Uterus (tissue), 2 donors: ENCODE measurements at regions not wholly inside any gene's neighbourhood (a gene's known extent, or its start where the extent isn't known, plus 50 kb on each side); places are given as distances from the start of the nearest gene placed in this dataset.

Source experiments
- CTCF ChIP-seq, 4 experiments: fragments of 200-600 bp in 2 of 4; fragments of 450-650 bp in 2 of 4; sonication (generic) in 2 of 4; IDR thresholded peaks; one replicate each; pipeline ENCODE4 v1.5.1; 2016 to 2019; ENCODE audit warnings: antibody characterized with exemption in 4 of 4, mild to moderate bottlenecking in 2 of 4, moderate library complexity in 1 of 4
- POLR2A ChIP-seq, 2 donors: fragments of 450-650 bp; IDR thresholded peaks; one replicate each; pipeline ENCODE4 v1.6.1; 2016; ENCODE audit warnings: antibody characterized with exemption in 2 of 2, mild to moderate bottlenecking in 1 of 2, moderate library complexity in 1 of 2

GRCh38 chr17:72479113-72479512, 358.3 kb downstream of the SOX9 start:
- TF ChIP-seq CTCF (IDR thresholded peaks at IDR 0.05) (no peak), POLR2A (IDR thresholded peaks at IDR 0.05) (no peak)
